ENCODE measurements at regions not wholly inside any gene's neighbourhood (a gene's known extent, or its start where the extent isn't known, plus 50 kb on each side); places are given as distances from the start of the nearest gene placed in this dataset.

DNA sequence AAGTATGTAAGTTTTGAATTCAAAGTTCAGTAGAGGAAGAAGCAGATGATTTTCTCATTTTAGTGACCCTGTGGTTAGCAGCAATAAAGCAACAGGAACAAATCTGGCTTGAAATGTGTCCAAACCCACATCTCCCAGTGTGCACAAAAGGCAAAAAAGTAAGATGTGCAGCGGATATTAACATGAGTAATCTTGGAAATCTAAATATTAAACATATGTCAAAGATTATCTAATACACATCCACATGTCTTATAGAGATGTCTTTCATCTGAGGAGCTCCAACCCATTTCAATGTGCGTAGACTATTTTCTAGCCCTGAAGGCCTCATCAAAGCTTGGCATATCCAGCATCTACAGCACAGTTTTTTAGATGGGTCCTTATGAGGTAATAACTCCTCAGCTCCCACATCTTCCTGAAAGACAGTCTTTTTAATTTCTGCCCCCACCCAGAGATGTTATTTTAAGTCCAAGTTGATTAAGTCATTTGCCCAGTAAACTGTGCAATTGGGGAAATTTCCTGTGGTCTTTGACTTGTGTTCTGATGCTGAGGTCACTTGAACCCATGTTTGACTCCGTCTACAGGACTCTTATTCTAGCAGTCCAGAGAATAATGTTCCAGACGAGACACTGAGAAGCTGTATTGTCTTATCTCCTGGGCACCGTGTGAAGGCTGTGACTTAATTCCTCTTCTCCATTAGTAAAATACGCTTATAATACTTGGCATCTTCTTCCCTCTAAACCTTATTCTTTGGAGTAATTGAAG lies 73.7 kb downstream of the LMO4 start:
- TF ChIP-seq, protein P1, sequence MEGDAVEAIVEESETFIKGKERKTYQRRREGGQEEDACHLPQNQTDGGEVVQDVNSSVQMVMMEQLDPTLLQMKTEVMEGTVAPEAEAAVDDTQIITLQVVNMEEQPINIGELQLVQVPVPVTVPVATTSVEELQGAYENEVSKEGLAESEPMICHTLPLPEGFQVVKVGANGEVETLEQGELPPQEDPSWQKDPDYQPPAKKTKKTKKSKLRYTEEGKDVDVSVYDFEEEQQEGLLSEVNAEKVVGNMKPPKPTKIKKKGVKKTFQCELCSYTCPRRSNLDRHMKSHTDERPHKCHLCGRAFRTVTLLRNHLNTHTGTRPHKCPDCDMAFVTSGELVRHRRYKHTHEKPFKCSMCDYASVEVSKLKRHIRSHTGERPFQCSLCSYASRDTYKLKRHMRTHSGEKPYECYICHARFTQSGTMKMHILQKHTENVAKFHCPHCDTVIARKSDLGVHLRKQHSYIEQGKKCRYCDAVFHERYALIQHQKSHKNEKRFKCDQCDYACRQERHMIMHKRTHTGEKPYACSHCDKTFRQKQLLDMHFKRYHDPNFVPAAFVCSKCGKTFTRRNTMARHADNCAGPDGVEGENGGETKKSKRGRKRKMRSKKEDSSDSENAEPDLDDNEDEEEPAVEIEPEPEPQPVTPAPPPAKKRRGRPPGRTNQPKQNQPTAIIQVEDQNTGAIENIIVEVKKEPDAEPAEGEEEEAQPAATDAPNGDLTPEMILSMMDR (conservative IDR thresholded peaks at IDR 0.05 in 1 of 2, IDR thresholded peaks at IDR 0.05 in 1 of 2; ENCODE audit: extremely low read depth in 1 of 2, insufficient read depth in 1 of 2, low read depth in 1 of 2, low read length in 2 of 2): no peak
- TF ChIP-seq EZH2 (IDR thresholded peaks at IDR 0.05; ENCODE audit: borderline replicate concordance, low read length): no peak
